HCT116 (cell line): ENCODE measurements at regions not wholly inside any gene's neighbourhood (a gene's known extent, or its start where the extent isn't known, plus 50 kb on each side); places are given as distances from the start of the nearest gene placed in this dataset.

Source experiments
- ATAC-seq: fragments of 200-7000 bp; cut with Tn5 transposase; 2 replicates; pipeline ENCODE4 v1.9.1; 2020; ENCODE audit warnings: mild to moderate bottlenecking, moderate library complexity
- BruUV-seq: library from RNA; stranded (reverse); fragments of 400-500 nt; replicated peaks from 2 replicates; lab custom pipeline; 2021; lab: Mats Ljungman, UMichigan
- CTCF ChIA-PET: fragments of 300-600 bp; sonication (Branson Sonifier 250); formaldehyde crosslinking; loops from one replicate; lab custom pipeline; 2021; ENCODE audit warnings: antibody characterized with exemption; lab: Charles Lee
- POLR2A ChIA-PET: fragments of 300-600, 350-600 bp; sonication (Branson Sonifier 250); formaldehyde crosslinking; loops from one replicate; lab custom pipeline; 2021; ENCODE audit warnings: antibody characterized with exemption; lab: Charles Lee
- RAD21 ChIA-PET, 2 experiments: fragments of 300-600 bp; sonication (Branson Sonifier 250); formaldehyde crosslinking; loops; one replicate each; lab custom pipeline; 2023; ENCODE audit warnings: low total read pairs in 2 of 2; ENCODE audit not compliant: uncharacterized antibody in 2 of 2, unreplicated experiment in 2 of 2, low non-redundant PET in 1 of 2; lab: Charles Lee
- DNase-seq: peaks from one replicate; pipeline ENCODE4 v3.0.0-alpha.2; 2010; ENCODE audit warnings: low read depth, low spot score
- H2AFZ ChIP-seq: fragments of 200-600 bp; shearing (Covaris generic), sonication (generic); 2 replicates; pipeline ENCODE4 v1.6.1; 2017; ENCODE audit warnings: low read depth, mixed run types, mixed read lengths, antibody characterized with exemption, low read length; ENCODE audit not compliant: poor library complexity, severe bottlenecking
- H3K27ac ChIP-seq: 2 replicates; pipeline ENCODE4 v1.5.1; 2012; ENCODE audit warnings: low read depth, low read length
- H3K27me3 ChIP-seq: fragments of 200-600 bp; sonication (generic); 2 replicates; pipeline ENCODE4 v1.6.1; 2016; ENCODE audit warnings: mixed run types, low read length, mixed read lengths; ENCODE audit not compliant: insufficient read depth
- H3K36me3 ChIP-seq, 2 experiments: fragments of 200-500 bp in 1 of 2; fragments of 200-600 bp in 1 of 2; sonication (Bioruptor generic) in 1 of 2; sonication (generic) in 1 of 2; 2 replicates each; pipeline versions ENCODE4 v1.5.1 to v1.6.1; 2014 to 2016; ENCODE audit warnings: low read length in 2 of 2, inconsistent platforms in 1 of 2, mixed read lengths in 1 of 2, mixed run types in 1 of 2; ENCODE audit not compliant: insufficient read depth in 2 of 2, control insufficient read depth in 1 of 2
- H3K4me1 ChIP-seq, 2 experiments: fragments of 200-600 bp in 1 of 2; sonication (generic) in 1 of 2; 2 replicates each; pipeline versions ENCODE4 v1.5.1 to v1.6.1; 2012 to 2017; ENCODE audit warnings: low read length in 2 of 2, inconsistent platforms in 1 of 2, mild to moderate bottlenecking in 1 of 2, mixed read lengths in 1 of 2, mixed run types in 1 of 2, moderate library complexity in 1 of 2; ENCODE audit not compliant: insufficient read depth in 2 of 2, control insufficient read depth in 1 of 2
- H3K4me2 ChIP-seq: fragments of 200-600 bp; sonication (generic); 2 replicates; pipeline ENCODE4 v1.6.1; 2017; ENCODE audit warnings: mixed run types, low read length, mixed read lengths
- H3K4me3 ChIP-seq, 2 experiments: fragments of 200-600 bp in 1 of 2; sonication (generic) in 1 of 2; replicated peaks in 1 of 2; 2 replicates each; pipeline ENCODE4 v1.5.1; 2011 to 2016; ENCODE audit warnings: low read length in 2 of 2, control low read depth in 1 of 2, low read depth in 1 of 2, mild to moderate bottlenecking in 1 of 2, mixed read lengths in 1 of 2, mixed run types in 1 of 2
- H3K79me2 ChIP-seq: fragments of 200-600 bp; sonication (generic); 2 replicates; pipeline ENCODE4 v1.6.1; 2017; ENCODE audit warnings: mild to moderate bottlenecking, mixed run types, low read length, moderate library complexity, mixed read lengths; ENCODE audit not compliant: insufficient read depth
- H3K9ac ChIP-seq: fragments of 200-600 bp; sonication (generic); 2 replicates; pipeline ENCODE4 v1.6.1; 2016; ENCODE audit warnings: low read length, mixed read lengths
- H3K9me2 ChIP-seq: fragments of 200-600 bp; sonication (generic), shearing (Covaris generic); 2 replicates; pipeline ENCODE4 v1.6.1; 2017; ENCODE audit warnings: mixed run types, mild to moderate bottlenecking, moderate library complexity; ENCODE audit not compliant: insufficient read depth
- H3K9me3 ChIP-seq, 2 experiments: fragments of 200-500 bp in 1 of 2; fragments of 200-600 bp in 1 of 2; sonication (Bioruptor generic) in 1 of 2; sonication (generic) in 1 of 2; 2 replicates each; pipeline ENCODE4 v1.6.1; 2014 to 2017; ENCODE audit warnings: low read length in 2 of 2, mixed read lengths in 2 of 2, inconsistent platforms in 1 of 2, low read depth in 1 of 2, mild to moderate bottlenecking in 1 of 2, mixed run types in 1 of 2, moderate library complexity in 1 of 2; ENCODE audit not compliant: control insufficient read depth in 1 of 2, insufficient read depth in 1 of 2
- H4K20me1 ChIP-seq: fragments of 200-600 bp; sonication (generic), shearing (Covaris generic); 2 replicates; pipeline ENCODE4 v1.6.1; 2017; ENCODE audit warnings: mixed run types, mild to moderate bottlenecking, moderate library complexity; ENCODE audit not compliant: insufficient read depth
- CBX3 ChIP-seq: IDR thresholded peaks from 2 replicates; pipeline ENCODE4 v1.6.1; 2012; ENCODE audit warnings: low read depth
- CEBPB ChIP-seq: IDR thresholded peaks from 2 replicates; pipeline ENCODE4 v1.6.1; 2012; ENCODE audit warnings: low read depth
- CTCF ChIP-seq, 3 experiments: fragments of 200-600 bp in 1 of 3; sonication (generic) in 1 of 3; IDR thresholded peaks in 2 of 3; conservative IDR thresholded peaks in 1 of 3; 2 replicates each; pipeline ENCODE4 v1.5.1; 2012 to 2017; ENCODE audit warnings: low read depth in 2 of 3, low read length in 2 of 3, antibody characterized with exemption in 1 of 3, borderline replicate concordance in 1 of 3, control low read depth in 1 of 3, mild to moderate bottlenecking in 1 of 3, mixed read lengths in 1 of 3, mixed run types in 1 of 3, moderate library complexity in 1 of 3; ENCODE audit not compliant: insufficient read depth in 1 of 3
- EGR1 ChIP-seq: IDR thresholded peaks from 2 replicates; pipeline ENCODE4 v1.6.1; 2012; ENCODE audit warnings: low read depth
- ELF1 ChIP-seq: IDR thresholded peaks from 2 replicates; pipeline ENCODE4 v1.6.1; 2012; ENCODE audit warnings: low read depth, borderline replicate concordance
- JUND ChIP-seq: IDR thresholded peaks from 2 replicates; pipeline ENCODE4 v1.6.1; 2012
- RAD21 ChIP-seq: IDR thresholded peaks from 2 replicates; pipeline ENCODE4 v1.6.1; 2012; ENCODE audit warnings: low read depth, mild to moderate bottlenecking
- SRF ChIP-seq: IDR thresholded peaks from 2 replicates; pipeline ENCODE4 v1.6.1; 2012; ENCODE audit warnings: low read depth
- YY1 ChIP-seq: IDR thresholded peaks from 2 replicates; pipeline ENCODE4 v1.6.1; 2011; ENCODE audit warnings: low read length, low read depth, moderate library complexity, mild to moderate bottlenecking; ENCODE audit not compliant: insufficient replicate concordance; ENCODE audit errors: extremely low read depth
- ZBTB33 ChIP-seq: IDR thresholded peaks from 2 replicates; pipeline ENCODE4 v1.6.1; 2011; ENCODE audit warnings: mild to moderate bottlenecking, low read length, moderate library complexity; ENCODE audit not compliant: insufficient replicate concordance; ENCODE audit errors: extremely low read depth
- ZFX ChIP-seq: fragments of 450-650 bp; IDR thresholded peaks from 2 replicates; pipeline ENCODE4 v1.6.1; 2017
- ZNF274 ChIP-seq: fragments of 200-500 bp; sonication (Bioruptor generic); IDR thresholded peaks from 2 replicates; pipeline ENCODE4 v1.6.1; 2014; ENCODE audit warnings: mild to moderate bottlenecking, low read depth, low read length, inconsistent platforms
- intact Hi-C: fragments of 100-400 bp; cut with micrococcal nuclease; formaldehyde crosslinking; loops from 2 replicates; pipeline ENCODE4 v1.10.0; 2022
- TF ChIP-seq, protein P1 (sequence below): IDR thresholded peaks from 2 replicates; pipeline ENCODE4 v1.6.1; 2012
- TF ChIP-seq, protein P2 (sequence below): IDR thresholded peaks from 2 replicates; pipeline ENCODE4 v1.6.1; 2012; ENCODE audit warnings: low read depth

DNA sequence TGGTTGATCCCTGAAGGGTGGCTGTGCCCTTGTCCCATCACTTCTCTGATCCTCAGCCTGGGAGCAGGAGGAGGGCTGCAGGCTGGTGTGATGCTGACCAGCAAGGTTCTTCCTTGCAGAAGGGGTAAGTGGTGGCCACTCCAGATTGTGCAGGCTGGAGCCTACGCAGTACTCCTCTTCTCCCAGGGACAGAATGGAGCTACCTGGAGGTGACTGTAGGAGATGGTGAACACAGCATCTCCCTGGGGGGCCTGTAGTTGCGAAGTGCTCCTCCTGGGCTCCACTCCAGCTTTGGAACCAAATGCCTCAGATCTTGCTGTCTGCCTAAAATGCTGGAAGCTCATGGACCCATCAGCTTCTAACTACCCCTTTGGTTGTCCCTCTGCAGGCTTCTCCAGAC, 323.6 kb upstream of the PODXL start:
- Histone ChIP-seq H3K9me3 (peaks cover 0 to 2% of the 10 kb centered on the region in 2 experiments; a peak in 1 of 4 replicates), H3K36me3 (no peaks in the 10 kb centered on the region), H4K20me1 (no peaks in the 10 kb centered on the region), H3K4me1 (no peaks in the 10 kb centered on the region), H3K4me2 (no peak overlapping the region), H3K9me2 (no peaks in the 10 kb centered on the region), H3K27me3 (peaks cover 13% of the 10 kb centered on the region)
- intact Hi-C loops, result no loop called here
- RAD21 ChIA-PET, result no interaction called here
- BruUV-seq, result no TSS peak
- POLR2A ChIA-PET, result no interaction called here
- TF ChIP-seq YY1 (no peak), EGR1 (no peak), CTCF (IDR thresholded peaks at IDR 0.05 in 2 of 3, conservative IDR thresholded peaks at IDR 0.05 in 1 of 3; ENCODE audit: borderline replicate concordance in 1 of 3, insufficient read depth in 1 of 3, low read depth in 2 of 3, low read length in 2 of 3) (no peak), ELF1 (no peak)
- TF ChIP-seq, protein P1, sequence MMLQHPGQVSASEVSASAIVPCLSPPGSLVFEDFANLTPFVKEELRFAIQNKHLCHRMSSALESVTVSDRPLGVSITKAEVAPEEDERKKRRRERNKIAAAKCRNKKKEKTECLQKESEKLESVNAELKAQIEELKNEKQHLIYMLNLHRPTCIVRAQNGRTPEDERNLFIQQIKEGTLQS, result no peak
- TF ChIP-seq, all 23 proteins: peak for 0
- CTCF ChIA-PET, result no interaction called here
- no peak for DNase-seq
- no peak overlapping the region for H3K4me3 ChIP-seq
- no peak overlapping the region for H2AFZ ChIP-seq
- H3K27ac ChIP-seq, result no peak overlapping the region
- no peak for ATAC-seq
- H3K79me2 ChIP-seq, result no peaks in the 10 kb centered on the region
- H3K9ac ChIP-seq, result no peak overlapping the region

- ChIA-PET POLR2A (no interaction called here), CTCF (no interaction called here), RAD21 (no interaction called here)
- H3K4me1 ChIP-seq, result no peaks in the 10 kb centered on the region
- no peak overlapping the region for H2AFZ ChIP-seq
- H4K20me1 ChIP-seq, result no peaks in the 10 kb centered on the region
- DNase-seq, result no peak
- intact Hi-C loops, result no loop called here
- no peak overlapping the region for H3K9ac ChIP-seq
- no peak overlapping the region for H3K4me2 ChIP-seq
- H3K4me3 ChIP-seq, result no peak overlapping the region
- H3K27me3 ChIP-seq, result peaks cover 16% of the 10 kb centered on the region
- H3K9me2 ChIP-seq, result no peaks in the 10 kb centered on the region
- H3K36me3 ChIP-seq, result no peaks in the 10 kb centered on the region
- no peaks in the 10 kb centered on the region for H3K79me2 ChIP-seq
- no peaks in the 10 kb centered on the region for H3K9me3 ChIP-seq
- BruUV-seq, result no TSS peak
- no peak for ATAC-seq
- no peak overlapping the region for H3K27ac ChIP-seq
- TF ChIP-seq ELF1, result no peak
- TF ChIP-seq ZBTB33, result no peak
- TF ChIP-seq CBX3, result no peak
- TF ChIP-seq ZFX, result no peak
- no peak for TF ChIP-seq ZNF274
- no peak for TF ChIP-seq EGR1
- TF ChIP-seq CEBPB, result no peak
- TF ChIP-seq SRF, result no peak
- TF ChIP-seq JUND, result no peak
- no peak for TF ChIP-seq RAD21
- TF ChIP-seq, protein P2, sequence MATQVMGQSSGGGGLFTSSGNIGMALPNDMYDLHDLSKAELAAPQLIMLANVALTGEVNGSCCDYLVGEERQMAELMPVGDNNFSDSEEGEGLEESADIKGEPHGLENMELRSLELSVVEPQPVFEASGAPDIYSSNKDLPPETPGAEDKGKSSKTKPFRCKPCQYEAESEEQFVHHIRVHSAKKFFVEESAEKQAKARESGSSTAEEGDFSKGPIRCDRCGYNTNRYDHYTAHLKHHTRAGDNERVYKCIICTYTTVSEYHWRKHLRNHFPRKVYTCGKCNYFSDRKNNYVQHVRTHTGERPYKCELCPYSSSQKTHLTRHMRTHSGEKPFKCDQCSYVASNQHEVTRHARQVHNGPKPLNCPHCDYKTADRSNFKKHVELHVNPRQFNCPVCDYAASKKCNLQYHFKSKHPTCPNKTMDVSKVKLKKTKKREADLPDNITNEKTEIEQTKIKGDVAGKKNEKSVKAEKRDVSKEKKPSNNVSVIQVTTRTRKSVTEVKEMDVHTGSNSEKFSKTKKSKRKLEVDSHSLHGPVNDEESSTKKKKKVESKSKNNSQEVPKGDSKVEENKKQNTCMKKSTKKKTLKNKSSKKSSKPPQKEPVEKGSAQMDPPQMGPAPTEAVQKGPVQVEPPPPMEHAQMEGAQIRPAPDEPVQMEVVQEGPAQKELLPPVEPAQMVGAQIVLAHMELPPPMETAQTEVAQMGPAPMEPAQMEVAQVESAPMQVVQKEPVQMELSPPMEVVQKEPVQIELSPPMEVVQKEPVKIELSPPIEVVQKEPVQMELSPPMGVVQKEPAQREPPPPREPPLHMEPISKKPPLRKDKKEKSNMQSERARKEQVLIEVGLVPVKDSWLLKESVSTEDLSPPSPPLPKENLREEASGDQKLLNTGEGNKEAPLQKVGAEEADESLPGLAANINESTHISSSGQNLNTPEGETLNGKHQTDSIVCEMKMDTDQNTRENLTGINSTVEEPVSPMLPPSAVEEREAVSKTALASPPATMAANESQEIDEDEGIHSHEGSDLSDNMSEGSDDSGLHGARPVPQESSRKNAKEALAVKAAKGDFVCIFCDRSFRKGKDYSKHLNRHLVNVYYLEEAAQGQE, result no peak
These were observed 323.0 kb upstream of the PODXL start for GRCh38 chr7:131879424-131879823.
